Transverse colon (tissue), 4 donors: ENCODE measurements at regions not wholly inside any gene's neighbourhood (a gene's known extent, or its start where the extent isn't known, plus 50 kb on each side); places are given as distances from the start of the nearest gene placed in this dataset.

Experiments
- POLR2A ChIP-seq: fragments of 450-650 bp; IDR thresholded peaks from one replicate; pipeline ENCODE4 v1.6.1; 2016; ENCODE audit warnings: antibody characterized with exemption, mild to moderate bottlenecking, moderate library complexity
- POLR2AphosphoS5 ChIP-seq, 3 donors: sonication (generic); formaldehyde crosslinking; IDR thresholded peaks; one replicate each; pipeline ENCODE4 v1.6.1; 2016; ENCODE audit warnings: antibody characterized with exemption in 3 of 3
- TF ChIP-seq, protein P1 (sequence below), 5 experiments: fragments of 200-600 bp in 3 of 5; fragments of 450-650 bp in 2 of 5; sonication (generic) in 3 of 5; IDR thresholded peaks; 1 replicate in 2 of 5; 2 replicates in 3 of 5; pipeline ENCODE4 v1.5.1; 2016 to 2017; ENCODE audit warnings: antibody characterized with exemption in 5 of 5, inconsistent platforms in 3 of 5, mild to moderate bottlenecking in 2 of 5, moderate library complexity in 1 of 5

GRCh38 chr4:28004520-28004919, 1143.9 kb downstream of the STIM2 start:
- TF ChIP-seq, protein P1, sequence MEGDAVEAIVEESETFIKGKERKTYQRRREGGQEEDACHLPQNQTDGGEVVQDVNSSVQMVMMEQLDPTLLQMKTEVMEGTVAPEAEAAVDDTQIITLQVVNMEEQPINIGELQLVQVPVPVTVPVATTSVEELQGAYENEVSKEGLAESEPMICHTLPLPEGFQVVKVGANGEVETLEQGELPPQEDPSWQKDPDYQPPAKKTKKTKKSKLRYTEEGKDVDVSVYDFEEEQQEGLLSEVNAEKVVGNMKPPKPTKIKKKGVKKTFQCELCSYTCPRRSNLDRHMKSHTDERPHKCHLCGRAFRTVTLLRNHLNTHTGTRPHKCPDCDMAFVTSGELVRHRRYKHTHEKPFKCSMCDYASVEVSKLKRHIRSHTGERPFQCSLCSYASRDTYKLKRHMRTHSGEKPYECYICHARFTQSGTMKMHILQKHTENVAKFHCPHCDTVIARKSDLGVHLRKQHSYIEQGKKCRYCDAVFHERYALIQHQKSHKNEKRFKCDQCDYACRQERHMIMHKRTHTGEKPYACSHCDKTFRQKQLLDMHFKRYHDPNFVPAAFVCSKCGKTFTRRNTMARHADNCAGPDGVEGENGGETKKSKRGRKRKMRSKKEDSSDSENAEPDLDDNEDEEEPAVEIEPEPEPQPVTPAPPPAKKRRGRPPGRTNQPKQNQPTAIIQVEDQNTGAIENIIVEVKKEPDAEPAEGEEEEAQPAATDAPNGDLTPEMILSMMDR (IDR thresholded peaks at IDR 0.05), result no peak
- TF ChIP-seq POLR2A (no peak), POLR2AphosphoS5 (IDR thresholded peaks at IDR 0.05) (no peak)
